HG03095 (cell line): ENCODE measurements at regions not wholly inside any gene's neighbourhood (a gene's known extent, or its start where the extent isn't known, plus 50 kb on each side); places are given as distances from the start of the nearest gene placed in this dataset.

Experiments
- ATAC-seq: cut with Tn5 transposase; IDR thresholded peaks from one replicate; pipeline ENCODE4 v1.9.1; 2021; ENCODE audit warnings: moderate library complexity; ENCODE audit not compliant: unreplicated experiment

DNA sequence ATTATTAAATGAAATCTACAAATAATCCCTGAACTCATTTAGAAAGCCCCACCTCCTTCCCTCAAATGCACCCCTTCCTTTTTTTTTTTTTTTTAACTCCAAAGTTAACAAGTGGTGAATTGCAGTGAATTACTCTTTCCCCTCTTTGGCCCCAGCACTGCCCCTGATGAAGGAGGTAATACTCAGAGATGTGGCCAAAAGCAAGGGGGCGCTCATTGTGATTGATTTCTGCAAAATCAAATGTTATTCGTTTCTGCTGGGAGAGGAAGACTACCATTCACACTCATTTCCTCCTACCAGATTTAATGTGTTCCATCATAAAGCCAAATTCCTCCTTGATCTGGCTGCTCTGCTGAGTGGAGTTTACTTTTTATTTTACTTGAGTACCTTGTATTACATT, 259.4 kb downstream of the GPD2 start:
- ATAC-seq, result no peak

DNA sequence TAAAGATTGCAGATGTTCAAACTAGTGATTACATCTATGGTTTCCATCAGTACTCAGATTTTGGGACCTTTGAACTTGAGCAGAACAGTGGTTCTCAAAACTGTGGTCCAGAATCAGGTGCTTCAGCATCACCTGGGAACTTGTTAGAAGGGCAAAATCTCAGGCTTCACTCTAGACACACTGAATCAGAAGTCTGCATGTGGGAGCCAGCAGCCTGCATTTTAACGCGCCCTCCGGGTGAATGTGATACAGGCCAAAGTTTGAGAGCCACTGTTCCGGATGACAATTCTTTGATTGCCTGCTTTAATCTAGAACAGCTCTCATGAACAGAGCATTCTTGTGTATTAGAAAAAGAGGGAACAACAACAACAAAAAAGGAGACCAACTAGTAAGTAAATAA, 261.7 kb downstream of the GPD2 start:
- ATAC-seq, result no peak

DNA sequence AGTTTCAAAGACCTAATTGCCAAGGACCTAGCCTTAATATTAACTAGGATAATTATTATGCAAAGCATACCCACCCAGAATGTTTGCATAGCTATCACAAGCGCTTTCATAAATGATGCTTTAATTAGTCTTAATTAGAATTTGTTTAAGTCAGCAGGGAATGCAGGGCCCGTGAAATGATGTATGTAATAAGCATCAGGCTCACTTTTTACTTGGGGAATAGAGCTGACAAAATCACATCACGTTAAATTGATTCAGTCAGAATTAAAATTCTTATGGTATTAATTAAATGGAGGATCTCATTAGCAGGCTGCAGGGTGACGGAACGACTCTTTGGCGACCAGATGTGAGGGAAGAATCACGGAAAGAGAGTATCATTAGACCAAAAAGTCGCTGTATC, 264.5 kb downstream of the GPD2 start:
- no peak for ATAC-seq

DNA sequence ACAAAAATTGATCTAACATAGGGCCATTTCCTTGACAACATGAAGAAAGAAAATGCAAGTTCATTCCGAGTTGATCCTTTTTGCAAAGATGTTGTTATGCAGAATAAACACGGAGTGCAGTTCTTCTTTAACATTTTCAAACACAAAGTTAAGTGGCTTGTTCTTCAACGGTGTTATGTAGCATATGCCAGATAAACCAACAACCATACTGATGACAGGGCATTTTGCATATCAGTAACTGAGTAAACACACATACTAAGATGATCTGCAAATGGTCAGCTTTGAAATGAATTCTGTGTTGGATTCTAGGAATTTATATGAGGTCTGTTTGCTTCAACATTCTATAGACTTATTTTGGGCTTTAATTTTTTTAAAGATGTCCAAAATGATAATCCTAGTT, 266.4 kb downstream of the GPD2 start:
- no peak for ATAC-seq

DNA sequence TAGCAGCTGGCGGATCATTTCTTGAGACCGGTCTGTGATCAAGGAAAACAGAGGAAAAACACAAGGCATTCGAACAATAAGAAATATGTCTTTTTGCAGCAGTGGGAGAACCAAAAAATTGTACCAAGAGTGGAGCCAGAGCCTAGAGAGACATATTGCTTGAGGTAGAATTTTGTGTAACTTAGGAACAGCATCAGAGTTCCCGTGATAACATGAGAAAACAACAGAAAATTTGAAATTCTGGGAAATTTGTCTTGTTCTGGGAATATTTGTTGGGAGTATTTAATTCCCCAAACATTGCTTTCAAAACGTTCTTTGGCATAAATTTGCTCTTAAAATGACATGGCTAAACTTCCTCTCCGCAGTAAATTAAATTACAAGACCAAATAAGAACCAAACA, 267.5 kb downstream of the GPD2 start:
- ATAC-seq, result no peak

DNA sequence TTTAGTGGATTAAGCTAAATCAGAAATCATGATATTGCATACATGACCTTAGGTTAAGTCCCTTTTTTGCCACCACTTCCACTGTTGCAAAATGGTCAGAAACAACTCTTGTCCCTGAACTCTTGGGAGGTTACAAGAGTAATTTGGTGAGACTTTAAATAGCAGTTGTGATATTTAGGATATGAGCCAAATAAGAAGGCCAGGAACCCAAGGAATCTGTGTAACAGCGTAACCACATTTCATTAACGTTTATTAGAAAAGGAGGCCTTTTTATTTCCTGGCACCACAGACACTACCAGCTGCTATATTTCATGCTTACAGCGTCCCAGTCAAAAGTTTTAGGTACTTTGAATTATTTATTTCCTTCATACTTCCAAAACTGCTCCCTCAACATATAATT, 268.0 kb downstream of the GPD2 start:
- no peak for ATAC-seq

DNA sequence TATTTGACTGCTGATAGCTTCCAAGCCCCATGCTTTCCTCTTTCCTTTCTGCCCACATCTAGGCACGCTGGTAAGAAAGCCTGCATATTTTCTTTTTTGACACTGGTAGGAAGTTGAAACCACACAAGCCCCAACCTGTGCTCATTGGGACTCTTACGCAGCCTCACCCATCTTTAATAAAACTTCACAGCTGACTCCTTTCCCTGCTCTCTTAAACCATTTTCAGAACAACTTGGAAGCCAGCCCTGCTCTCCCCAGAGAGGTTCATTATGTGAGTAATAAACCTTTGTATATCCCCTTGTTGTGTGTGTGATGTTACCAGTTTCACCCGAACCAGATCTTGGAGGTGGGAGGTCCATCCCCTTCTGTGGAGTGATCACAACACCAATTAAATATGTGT, 268.4 kb downstream of the GPD2 start:
- no peak for ATAC-seq

DNA sequence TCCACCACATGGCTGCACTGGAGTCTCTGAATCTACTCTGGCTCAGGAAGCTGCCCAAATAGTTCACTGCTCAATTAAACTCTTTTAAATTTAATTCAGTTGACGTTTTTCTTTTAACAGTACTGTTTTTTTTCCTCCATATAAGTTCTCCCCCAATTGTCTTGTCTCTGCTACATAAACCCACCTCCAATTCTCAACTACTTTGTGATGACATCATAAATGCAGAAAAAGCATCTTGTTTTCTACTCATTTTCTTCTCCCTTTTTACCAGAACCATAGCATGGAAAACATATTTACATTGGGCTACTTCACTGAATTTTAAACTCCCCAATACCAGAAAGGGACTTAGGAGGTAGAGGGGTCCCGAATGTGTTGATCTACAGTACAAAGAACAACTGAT, 270.4 kb downstream of the GPD2 start:
- ATAC-seq, result no peak

DNA sequence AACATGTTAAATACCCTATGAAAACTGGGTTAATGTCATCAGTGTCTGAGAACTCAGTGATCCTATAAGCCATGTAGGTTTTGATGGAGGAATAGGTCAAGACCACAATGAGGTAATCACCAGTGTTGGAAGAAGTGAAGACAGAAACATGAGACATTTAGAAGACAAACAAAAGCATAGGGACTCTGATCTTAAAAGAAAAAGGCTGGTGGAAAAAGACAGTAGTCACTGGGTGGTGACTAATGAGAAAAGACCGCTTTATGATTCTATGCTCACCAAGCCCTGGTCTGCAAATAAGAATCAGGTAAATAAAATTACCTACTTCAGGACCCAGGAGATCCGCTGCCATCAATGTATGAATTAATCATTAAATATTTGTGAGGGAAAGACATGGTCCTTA, 271.9 kb downstream of the GPD2 start:
- no peak for ATAC-seq

DNA sequence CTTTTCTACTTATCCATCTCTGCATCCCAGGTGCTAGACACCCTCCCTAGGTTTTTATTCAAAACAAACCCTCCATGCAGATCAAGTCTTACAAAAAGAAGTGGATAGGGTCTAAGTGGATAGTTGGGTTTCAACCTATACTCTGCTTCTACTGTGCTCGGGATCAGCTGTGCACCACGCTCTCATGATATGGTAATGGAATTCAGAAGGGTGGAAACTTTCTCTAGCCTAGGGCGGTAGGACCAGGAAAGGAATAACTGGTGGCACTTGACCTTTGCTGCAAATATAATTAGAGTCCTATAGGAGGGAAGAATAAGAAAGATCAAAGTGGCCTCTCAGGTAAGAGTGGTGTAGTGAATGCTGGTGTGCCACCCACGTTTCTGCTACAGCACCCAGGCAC, 272.9 kb downstream of the GPD2 start:
- ATAC-seq, result no peak

DNA sequence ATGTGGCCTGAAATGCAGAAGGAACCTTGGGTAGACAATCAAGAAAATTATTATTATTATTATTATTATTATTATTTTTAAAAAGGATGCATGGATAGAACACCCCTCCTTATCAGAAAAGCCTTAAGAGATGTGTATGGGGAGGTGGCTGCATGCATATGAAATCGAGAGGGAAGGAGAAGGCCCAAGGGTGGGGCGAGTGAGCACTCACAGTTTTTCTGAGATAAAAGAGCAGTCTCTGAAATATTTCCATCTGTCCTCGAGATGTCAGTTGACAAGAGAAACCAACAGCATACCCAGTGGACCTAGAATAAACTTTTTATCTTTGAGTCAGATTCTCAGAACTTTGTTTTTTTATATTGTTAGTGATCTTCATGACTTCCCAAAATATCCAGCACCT, 282.9 kb downstream of the GPD2 start:
- no peak for ATAC-seq

DNA sequence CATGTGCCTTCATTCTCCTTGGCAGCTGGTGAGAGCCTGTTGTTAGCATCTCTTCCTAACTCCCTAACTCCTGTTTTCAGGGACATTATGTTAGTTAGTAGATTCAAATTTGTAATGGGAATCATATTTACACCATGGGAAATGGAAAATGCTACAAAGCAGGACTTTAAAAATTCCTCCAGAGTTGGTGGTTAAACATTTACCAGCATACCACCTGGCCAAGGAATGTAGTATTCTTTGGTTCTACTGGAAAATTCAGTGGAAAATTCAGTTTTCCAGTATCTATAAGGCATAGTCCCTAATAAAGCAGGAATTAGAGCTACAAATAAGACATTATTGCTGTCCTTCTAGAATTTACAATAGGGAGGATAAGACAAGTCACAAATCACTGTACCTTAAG, 291.7 kb downstream of the GPD2 start:
- ATAC-seq, result no peak

DNA sequence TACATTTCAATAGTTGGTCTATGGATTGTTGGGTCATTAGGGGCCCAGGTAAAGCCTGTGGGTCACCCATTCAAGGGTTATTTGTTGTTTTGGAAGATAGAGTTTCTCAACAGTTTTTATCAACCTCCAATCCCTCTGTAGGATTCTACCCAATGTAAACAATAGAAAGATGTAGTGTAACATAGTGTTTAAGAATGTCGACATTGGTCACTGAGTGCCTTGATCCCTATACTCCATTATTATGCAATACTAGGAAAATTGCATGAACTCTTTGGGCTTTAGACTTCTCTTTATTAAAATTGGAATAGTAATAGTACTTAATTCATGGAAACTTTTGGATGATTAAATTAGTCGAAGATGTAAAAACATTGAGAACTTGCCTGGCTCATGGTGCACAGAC, 292.1 kb downstream of the GPD2 start:
- ATAC-seq, result no peak

DNA sequence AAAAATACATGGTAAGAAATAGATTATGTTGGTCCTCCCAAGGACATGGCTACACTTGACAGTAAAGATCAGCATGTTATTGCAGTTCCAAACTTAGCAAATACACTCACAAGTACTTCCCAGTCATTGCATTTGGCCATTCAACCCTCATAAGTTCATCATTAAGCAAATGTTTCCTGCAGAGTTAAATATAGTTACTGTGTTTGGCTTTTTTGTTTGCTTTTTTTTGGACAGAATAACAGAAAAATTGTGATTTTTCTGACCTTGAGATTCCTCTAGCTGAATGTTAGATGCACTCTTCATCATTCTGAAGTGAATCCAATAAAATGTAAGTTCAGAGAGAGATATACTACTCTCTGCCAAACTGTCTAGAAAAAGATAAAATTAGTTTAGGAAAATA, 295.3 kb downstream of the GPD2 start:
- ATAC-seq, result no peak

DNA sequence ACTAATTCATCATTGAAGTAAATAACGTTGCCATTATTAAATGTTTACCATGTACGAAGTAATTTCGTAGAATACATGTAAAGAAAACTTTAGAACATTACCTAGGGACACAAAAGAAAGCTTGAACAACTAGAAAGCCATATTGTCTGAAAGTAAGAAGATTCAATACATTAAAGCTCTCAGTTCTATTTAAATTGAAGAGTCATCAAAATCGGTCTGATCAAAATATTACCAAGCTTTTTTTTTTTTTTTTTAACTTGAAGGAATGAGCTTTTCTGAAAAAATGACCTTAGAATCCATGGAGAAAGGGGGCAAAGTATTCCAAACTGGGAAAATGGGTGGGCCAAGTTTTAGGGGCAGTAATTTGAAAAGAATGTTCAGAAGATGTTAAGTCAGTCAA, 300.8 kb downstream of the GPD2 start:
- no peak for ATAC-seq

DNA sequence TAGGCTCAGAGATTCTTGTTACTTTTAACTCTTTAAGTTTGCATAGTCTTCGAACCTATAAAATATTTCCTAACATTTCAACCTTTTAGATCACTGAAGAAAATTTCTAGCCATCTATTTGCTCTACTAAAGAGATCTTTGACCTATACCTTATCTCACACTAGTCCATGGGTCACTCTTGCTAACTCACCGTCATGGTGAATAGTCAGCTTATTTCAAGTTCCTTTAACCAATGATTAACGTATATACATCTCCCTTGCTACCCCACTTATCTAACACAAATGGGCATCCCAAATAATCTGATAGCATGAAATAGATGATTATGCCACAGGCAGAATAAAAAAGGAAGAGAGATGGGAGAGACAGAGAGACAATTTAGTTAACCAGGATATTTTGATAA, 303.1 kb downstream of the GPD2 start:
- ATAC-seq, result no peak

DNA sequence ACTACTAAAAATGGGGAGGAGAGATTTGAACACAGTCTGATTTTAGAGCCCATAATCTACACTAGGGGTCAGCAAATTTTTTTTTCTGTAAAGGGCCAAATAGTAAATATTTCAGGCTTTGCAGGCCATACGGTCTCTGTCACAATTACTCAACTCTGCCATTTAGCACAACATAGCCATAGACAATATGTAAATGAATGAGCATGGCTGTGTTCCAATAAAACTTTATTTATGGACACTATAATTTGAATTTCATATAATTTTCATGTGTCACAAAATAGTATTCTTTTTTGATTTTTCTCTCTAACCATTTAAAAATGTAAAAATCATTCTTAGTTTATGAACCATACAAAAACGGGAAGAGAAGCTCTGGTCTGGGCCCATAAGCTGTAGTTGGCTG, 309.4 kb downstream of the GPD2 start:
- no peak for ATAC-seq

DNA sequence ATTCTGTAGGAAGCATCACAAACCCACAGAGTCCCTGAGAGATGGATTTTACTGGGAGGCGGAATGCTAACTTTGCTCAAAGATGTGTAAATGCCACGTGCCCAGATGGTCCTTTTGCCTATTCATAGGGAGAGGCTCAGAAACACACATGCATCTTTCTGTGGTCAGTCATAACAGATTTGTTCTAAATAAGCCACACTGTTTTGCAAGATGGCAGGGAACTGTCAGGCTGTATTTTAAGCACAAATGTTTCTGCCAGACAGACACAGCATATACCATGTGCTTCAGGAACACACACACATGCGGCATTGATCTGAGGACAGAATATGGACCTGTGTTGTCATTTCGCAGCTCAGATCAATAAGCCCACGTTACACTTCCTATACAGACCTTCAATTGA, 312.0 kb downstream of the GPD2 start:
- ATAC-seq, result no peak

DNA sequence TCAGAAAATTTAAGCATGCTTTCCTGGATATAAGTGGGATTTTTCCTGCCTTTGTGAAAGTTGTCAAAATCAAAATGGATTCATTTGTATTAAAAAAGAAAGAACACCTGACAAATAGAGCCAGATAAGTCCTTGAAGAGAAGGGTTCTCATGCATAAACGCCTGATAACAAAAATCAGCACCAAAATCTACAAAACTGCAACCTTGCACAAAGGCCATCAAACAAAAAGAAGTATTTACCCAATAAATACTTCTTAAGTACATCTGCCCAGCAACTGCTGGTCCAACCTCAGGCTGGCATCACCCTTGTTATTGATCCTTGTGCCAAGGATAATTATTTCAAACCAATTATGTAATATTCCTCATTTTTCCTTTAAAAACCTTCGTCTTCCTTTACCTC, 315.9 kb downstream of the GPD2 start:
- ATAC-seq, result no peak

DNA sequence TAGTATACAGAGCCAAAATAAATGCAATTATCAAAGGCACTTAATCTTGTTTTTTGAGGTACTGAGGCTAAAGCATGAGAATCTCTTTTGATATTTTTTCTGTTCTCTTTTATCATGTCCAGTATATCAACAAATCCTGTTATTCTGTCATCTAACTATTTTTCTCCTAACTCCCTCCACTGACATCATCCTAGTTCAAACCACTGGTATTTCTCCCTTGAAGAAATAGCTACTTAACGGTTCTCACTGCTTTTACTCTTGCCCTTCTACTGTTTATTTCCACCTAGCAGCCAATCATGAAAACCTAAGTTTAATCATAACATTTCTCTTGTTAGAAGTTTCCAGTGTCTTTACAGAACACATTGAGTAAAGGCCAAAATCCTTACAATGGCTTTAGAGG, 317.6 kb downstream of the GPD2 start:
- no peak for ATAC-seq

DNA sequence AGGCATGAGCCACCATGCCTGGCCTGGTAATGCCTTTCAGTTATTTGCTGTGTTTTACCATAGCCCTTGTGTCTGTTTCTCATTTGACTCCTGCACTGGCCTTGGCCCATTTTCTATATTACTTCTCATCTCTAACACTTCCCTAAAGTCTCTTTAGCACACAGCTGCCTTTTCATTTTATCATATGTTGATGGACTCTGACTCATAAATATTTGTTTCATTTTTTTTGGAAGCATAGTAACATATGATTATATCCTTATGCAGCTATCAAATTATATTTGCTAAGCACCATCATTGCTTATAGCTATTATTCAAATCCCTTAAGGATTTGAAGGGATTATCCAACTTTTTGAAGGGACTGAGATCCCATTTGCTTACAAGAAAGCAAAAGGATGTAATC, 320.3 kb downstream of the GPD2 start:
- no peak for ATAC-seq

DNA sequence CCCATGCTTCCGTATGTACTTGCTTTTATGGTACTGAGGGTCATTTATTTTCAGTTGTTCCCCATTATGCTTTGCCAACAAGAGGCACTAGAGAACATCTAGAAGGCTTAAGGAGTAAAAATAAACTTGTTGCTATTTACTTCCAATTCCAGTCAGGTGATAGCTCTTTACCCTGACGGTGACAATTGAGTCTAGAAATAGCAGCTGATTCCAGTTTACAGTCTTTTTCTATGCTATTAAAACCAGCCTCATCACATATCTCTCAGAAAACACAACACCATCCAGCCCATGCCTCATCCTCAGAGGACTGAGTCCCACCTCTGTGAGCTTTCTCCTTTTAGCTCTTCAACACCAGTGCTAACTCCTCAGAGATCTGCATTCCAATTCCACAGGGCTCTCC, 327.0 kb downstream of the GPD2 start:
- ATAC-seq, result no peak

DNA sequence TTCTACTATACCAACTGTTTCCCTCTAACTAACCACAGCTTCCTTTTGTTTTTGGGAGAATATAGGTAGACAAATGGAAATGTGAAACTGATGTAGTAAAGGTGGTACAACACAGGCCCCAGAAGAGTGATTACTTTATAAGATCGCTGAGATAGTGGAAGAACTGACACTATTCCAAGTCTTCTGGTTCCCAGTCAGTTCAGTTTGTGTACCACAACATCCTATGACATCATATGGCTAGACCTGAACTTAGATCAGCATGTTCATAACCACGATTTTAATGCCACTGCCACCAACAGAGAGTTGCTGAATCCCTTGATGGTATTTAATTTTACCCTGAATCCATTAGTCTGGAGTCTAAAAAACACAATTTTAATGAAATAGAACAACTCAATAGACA, 328.9 kb downstream of the GPD2 start:
- no peak for ATAC-seq

DNA sequence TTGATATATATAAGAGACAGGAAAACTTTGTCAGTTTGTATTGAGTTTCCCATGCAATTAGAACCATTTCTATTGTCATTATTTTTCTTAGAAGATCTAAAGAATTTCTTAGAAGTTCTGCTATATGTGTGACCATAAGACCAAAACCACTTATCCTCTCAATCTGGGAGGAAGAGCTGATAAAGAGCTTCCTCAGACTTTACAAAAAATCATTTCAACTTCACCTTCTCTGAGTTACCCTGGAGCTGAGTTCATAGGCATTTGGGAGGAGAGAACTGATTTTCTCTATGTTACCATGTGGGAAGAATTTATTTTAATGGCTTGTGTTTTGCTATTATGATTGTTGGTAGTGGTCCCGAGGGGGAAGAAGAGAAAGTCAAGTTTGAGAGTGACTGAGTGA, 329.3 kb downstream of the GPD2 start:
- no peak for ATAC-seq
